Vagina (tissue), 2 donors: ENCODE measurements at regions not wholly inside any gene's neighbourhood (a gene's known extent, or its start where the extent isn't known, plus 50 kb on each side); places are given as distances from the start of the nearest gene placed in this dataset.

Source experiments
- POLR2A ChIP-seq, 2 donors: fragments of 450-650 bp; IDR thresholded peaks; one replicate each; pipeline ENCODE4 v1.6.1; 2017; ENCODE audit warnings: antibody characterized with exemption in 2 of 2, mild to moderate bottlenecking in 2 of 2, moderate library complexity in 2 of 2
- TF ChIP-seq, protein P1 (sequence below), 3 experiments: fragments of 450-650 bp in 2 of 3; fragments of 200-600 bp in 1 of 3; sonication (generic) in 1 of 3; IDR thresholded peaks; one replicate each; pipeline ENCODE4 v1.5.1; 2017 to 2019; ENCODE audit warnings: antibody characterized with exemption in 3 of 3, mild to moderate bottlenecking in 2 of 3, moderate library complexity in 2 of 3

DNA sequence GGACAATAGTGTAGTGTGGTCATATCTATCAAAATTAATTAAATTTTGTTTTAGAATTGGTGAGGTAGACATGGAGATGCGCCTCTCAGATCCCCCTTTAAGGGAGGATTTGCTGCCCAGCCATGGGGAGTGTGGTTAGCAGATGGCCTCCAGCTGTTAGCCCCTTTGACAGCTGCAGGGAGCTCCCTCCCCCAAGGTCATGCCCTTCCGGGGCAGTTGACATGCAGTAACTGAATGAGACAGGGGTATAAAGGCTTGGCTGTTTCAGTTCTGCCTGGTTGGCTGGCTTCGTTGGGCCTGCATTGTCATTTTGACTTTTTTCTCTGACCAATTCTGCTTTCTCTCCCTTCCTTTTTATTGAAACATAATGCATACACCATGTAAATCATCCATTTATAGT, 291.5 kb upstream of the SRRM4 start:
- TF ChIP-seq, protein P1, sequence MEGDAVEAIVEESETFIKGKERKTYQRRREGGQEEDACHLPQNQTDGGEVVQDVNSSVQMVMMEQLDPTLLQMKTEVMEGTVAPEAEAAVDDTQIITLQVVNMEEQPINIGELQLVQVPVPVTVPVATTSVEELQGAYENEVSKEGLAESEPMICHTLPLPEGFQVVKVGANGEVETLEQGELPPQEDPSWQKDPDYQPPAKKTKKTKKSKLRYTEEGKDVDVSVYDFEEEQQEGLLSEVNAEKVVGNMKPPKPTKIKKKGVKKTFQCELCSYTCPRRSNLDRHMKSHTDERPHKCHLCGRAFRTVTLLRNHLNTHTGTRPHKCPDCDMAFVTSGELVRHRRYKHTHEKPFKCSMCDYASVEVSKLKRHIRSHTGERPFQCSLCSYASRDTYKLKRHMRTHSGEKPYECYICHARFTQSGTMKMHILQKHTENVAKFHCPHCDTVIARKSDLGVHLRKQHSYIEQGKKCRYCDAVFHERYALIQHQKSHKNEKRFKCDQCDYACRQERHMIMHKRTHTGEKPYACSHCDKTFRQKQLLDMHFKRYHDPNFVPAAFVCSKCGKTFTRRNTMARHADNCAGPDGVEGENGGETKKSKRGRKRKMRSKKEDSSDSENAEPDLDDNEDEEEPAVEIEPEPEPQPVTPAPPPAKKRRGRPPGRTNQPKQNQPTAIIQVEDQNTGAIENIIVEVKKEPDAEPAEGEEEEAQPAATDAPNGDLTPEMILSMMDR (IDR thresholded peaks at IDR 0.05): no peak
- TF ChIP-seq POLR2A (IDR thresholded peaks at IDR 0.05): no peak
